ENCODE measurements at regions not wholly inside any gene's neighbourhood (a gene's known extent, or its start where the extent isn't known, plus 50 kb on each side); places are given as distances from the start of the nearest gene placed in this dataset.

DNA sequence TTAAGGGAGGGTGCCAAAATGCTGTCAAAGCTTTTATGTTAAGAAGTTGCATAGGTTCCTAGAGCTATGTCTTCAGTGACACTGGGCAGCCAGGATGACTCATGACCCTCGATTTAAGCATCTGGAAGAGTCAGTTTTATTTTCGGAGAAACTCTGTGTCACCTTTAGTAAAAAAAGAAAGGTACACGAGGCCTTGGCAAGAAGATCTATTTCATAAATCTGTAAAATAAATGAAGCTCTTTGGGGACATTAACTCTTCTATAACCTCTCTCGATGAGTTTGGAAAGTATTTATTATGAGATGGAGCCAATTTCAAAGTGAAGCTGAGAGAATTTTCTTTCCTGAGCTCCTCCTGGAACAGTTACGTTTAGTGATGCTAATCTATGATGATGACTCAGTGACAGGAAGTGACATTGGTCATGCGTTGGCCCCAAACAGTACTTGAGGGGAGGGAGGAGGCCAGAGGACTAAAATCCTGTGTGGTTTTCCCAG lies 156.5 kb downstream of the HLX start:
- TF ChIP-seq EZH2phosphoT487 (IDR thresholded peaks at IDR 0.05; ENCODE audit: insufficient read depth, low read depth) (no peak), EZH2 (IDR thresholded peaks at IDR 0.05; ENCODE audit: insufficient read depth, poor library complexity, severe bottlenecking) (no peak)
